Sigmoid colon (tissue), 4 donors: ENCODE measurements at regions not wholly inside any gene's neighbourhood (a gene's known extent, or its start where the extent isn't known, plus 50 kb on each side); places are given as distances from the start of the nearest gene placed in this dataset.

ENCODE experiments used
- CTCF ChIP-seq, 4 experiments: fragments of 450-650 bp in 3 of 4; fragments of 200-600 bp in 1 of 4; IDR thresholded peaks; one replicate each; pipeline ENCODE4 v1.5.1; 2016 to 2019; ENCODE audit warnings: antibody characterized with exemption in 4 of 4, mild to moderate bottlenecking in 3 of 4, moderate library complexity in 2 of 4
- EP300 ChIP-seq, 4 donors: sonication (generic); formaldehyde crosslinking; IDR thresholded peaks; one replicate each; pipeline ENCODE4 v1.6.1; 2017; ENCODE audit warnings: antibody characterized with exemption in 4 of 4

- no peak for TF ChIP-seq EP300 (IDR thresholded peaks at IDR 0.05)
- no peak for TF ChIP-seq CTCF (IDR thresholded peaks at IDR 0.05)
Measured at GRCh38 chr5:1745123-1745795, 54.4 kb downstream of the MRPL36 start.
